ENCODE measurements at regions not wholly inside any gene's neighbourhood (a gene's known extent, or its start where the extent isn't known, plus 50 kb on each side); places are given as distances from the start of the nearest gene placed in this dataset.

DNA sequence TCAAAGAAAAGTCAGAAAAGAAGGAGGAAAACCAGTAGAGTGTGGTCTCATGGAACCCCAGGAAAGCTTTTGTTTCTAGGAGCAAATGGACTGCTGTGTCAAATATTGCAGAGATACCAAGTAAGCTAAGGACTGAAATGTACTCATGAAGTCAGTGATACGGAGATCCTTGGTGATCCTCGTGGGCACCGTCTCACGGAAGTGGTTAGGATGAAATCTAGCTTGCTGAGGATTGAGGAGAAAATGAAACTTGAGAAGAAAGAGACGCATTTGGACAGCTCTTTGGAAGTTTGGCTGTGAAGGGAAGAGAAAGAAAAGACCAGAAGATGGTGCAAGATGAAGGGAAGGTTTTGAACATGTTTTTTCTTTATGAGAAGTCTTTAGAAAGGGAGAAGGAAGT is 104.0 kb upstream of the CCND2 start:
- TF ChIP-seq POLR2A (IDR thresholded peaks at IDR 0.05) (no peak), CTCF (IDR thresholded peaks at IDR 0.05) (no peak)
